ENCODE measurements at regions not wholly inside any gene's neighbourhood (a gene's known extent, or its start where the extent isn't known, plus 50 kb on each side); places are given as distances from the start of the nearest gene placed in this dataset.

GRCh38 chr2:164288235-164288634 lies 333.0 kb downstream of the GRB14 start:
- no peak for TF ChIP-seq SP1 (IDR thresholded peaks at IDR 0.05; ENCODE audit: low read depth)
- no peak for TF ChIP-seq FOSL1 (IDR thresholded peaks at IDR 0.05; ENCODE audit: low read depth)
- TF ChIP-seq CTCF (IDR thresholded peaks at IDR 0.05 in 2 of 3, conservative IDR thresholded peaks at IDR 0.05 in 1 of 3; ENCODE audit: borderline replicate concordance in 1 of 3, insufficient read depth in 1 of 3, low read depth in 2 of 3, low read length in 2 of 3): no peak
- no peak for TF ChIP-seq ATF3 (IDR thresholded peaks at IDR 0.05)
- TF ChIP-seq REST (IDR thresholded peaks at IDR 0.05; ENCODE audit: low read depth): no peak
- no peak for TF ChIP-seq POLR2A (IDR thresholded peaks at IDR 0.05; ENCODE audit: borderline replicate concordance, extremely low read depth, insufficient read depth, insufficient read length)
- no peak for TF ChIP-seq CBX3 (IDR thresholded peaks at IDR 0.05; ENCODE audit: low read depth)
